ENCODE measurements at regions not wholly inside any gene's neighbourhood (a gene's known extent, or its start where the extent isn't known, plus 50 kb on each side); places are given as distances from the start of the nearest gene placed in this dataset.
A peak's percentile ranks its signal among the peaks of the same experiment; 100 is the strongest.

DNA sequence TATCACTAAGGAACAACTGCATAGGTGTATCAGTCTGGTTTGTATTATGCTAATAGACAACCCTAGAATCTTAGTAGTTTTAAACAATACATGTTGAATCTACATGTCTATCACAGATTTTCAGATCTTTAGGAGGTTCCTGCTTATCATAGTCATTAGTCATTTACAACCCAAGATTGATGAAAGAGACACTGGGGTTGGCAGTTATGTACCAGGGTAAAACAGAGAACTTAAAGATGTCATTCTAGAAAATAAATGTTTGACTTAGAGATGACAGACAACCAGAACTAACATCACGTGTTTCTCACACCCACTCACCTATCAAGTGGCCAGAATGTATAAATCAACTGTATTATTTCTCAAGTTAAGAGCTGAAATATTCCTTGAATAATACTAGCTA, 181.9 kb downstream of the PABPC4L start:
- Histone ChIP-seq H3K27ac (no peak overlapping the region), H3K9me3 (ENCODE audit: low read depth) (no peaks in the 10 kb centered on the region), H3K4me2 (ENCODE audit: unreplicated experiment) (no peak overlapping the region), H3K9ac (no peak overlapping the region), H3K4me3 (no peak overlapping the region), H2AFZ (no peak overlapping the region), H4K20me1 (ENCODE audit: insufficient read depth) (no peaks in the 10 kb centered on the region), H3F3A (ENCODE audit: insufficient read depth) (no peaks in the 10 kb centered on the region), H3K27me3 (replicated peaks; ENCODE audit: insufficient read depth) (no peaks in the 10 kb centered on the region), H3K4me1 (ENCODE audit: insufficient read depth) (peaks cover 7% of the 10 kb centered on the region; the same call in 1 of the 2 replicates), H3K79me2 (ENCODE audit: insufficient read depth) (no peaks in the 10 kb centered on the region), H3K36me3 (ENCODE audit: low read depth) (no peaks in the 10 kb centered on the region), H3K9me2 (ENCODE audit: insufficient read depth) (no peaks in the 10 kb centered on the region)
- TF ChIP-seq EZH2phosphoT487 (IDR thresholded peaks at IDR 0.05; ENCODE audit: insufficient read depth, low read depth) (no peak), EZH2 (IDR thresholded peaks at IDR 0.05; ENCODE audit: insufficient read depth, poor library complexity, severe bottlenecking) (no peak)
- DNase-seq: no peak
- 0 to 5% methylated on average over 1 of the region's 1 CpG for WGBS, 2 experiments (ENCODE audit: low coverage in 1 of 2, low lambda C conversion rate in 2 of 2, missing lambda C conversion rate in 2 of 2)
- in situ Hi-C loops (cut with MboI): no loop called here

GRCh38 chr4:134018846-134019245, 182.7 kb downstream of the PABPC4L start:
- H3K9ac ChIP-seq: no peak overlapping the region
- TF ChIP-seq EZH2 (IDR thresholded peaks at IDR 0.05; ENCODE audit: insufficient read depth, poor library complexity, severe bottlenecking): no peak
- TF ChIP-seq EZH2phosphoT487 (IDR thresholded peaks at IDR 0.05; ENCODE audit: insufficient read depth, low read depth): no peak
- no peaks in the 10 kb centered on the region for H4K20me1 ChIP-seq (ENCODE audit: insufficient read depth)
- H3K9me3 ChIP-seq (ENCODE audit: low read depth): no peaks in the 10 kb centered on the region
- peaks cover 7% of the 10 kb centered on the region; the same call in 1 of the 2 replicates for H3K4me1 ChIP-seq (ENCODE audit: insufficient read depth)
- no peaks in the 10 kb centered on the region for H3F3A ChIP-seq (ENCODE audit: insufficient read depth)
- H3K4me2 ChIP-seq (ENCODE audit: unreplicated experiment): no peak overlapping the region
- H3K36me3 ChIP-seq (ENCODE audit: low read depth): no peaks in the 10 kb centered on the region
- no peaks in the 10 kb centered on the region for H3K9me2 ChIP-seq (ENCODE audit: insufficient read depth)
- in situ Hi-C loops (cut with MboI): no loop called here
- H3K27ac ChIP-seq: no peak overlapping the region
- H3K27me3 ChIP-seq (replicated peaks; ENCODE audit: insufficient read depth): no peaks in the 10 kb centered on the region
- H3K4me3 ChIP-seq: no peak overlapping the region
- H2AFZ ChIP-seq: no peak overlapping the region
- DNase-seq: peak; percentile 4
- H3K79me2 ChIP-seq (ENCODE audit: insufficient read depth): no peaks in the 10 kb centered on the region

- no peak overlapping the region for H3K4me3 ChIP-seq
- H3F3A ChIP-seq (ENCODE audit: insufficient read depth): no peaks in the 10 kb centered on the region
- no peaks in the 10 kb centered on the region for H3K79me2 ChIP-seq (ENCODE audit: insufficient read depth)
- no peak overlapping the region for H3K27ac ChIP-seq
- WGBS, 2 experiments (ENCODE audit: low coverage in 1 of 2, low lambda C conversion rate in 2 of 2, missing lambda C conversion rate in 2 of 2): 54 to 63% methylated on average over 3 of the region's 3 CpGs
- H4K20me1 ChIP-seq (ENCODE audit: insufficient read depth): no peaks in the 10 kb centered on the region
- in situ Hi-C loops (cut with MboI): no loop called here
- no peak for DNase-seq
- no peak overlapping the region for H3K4me2 ChIP-seq (ENCODE audit: unreplicated experiment)
- H3K9ac ChIP-seq: no peak overlapping the region
- no peaks in the 10 kb centered on the region for H3K9me3 ChIP-seq (ENCODE audit: low read depth)
- no peak for TF ChIP-seq EZH2phosphoT487 (IDR thresholded peaks at IDR 0.05; ENCODE audit: insufficient read depth, low read depth)
- no peak for TF ChIP-seq EZH2 (IDR thresholded peaks at IDR 0.05; ENCODE audit: insufficient read depth, poor library complexity, severe bottlenecking)
- no peaks in the 10 kb centered on the region for H3K9me2 ChIP-seq (ENCODE audit: insufficient read depth)
- H3K4me1 ChIP-seq (ENCODE audit: insufficient read depth): no peaks in the 10 kb centered on the region
- no peak overlapping the region for H2AFZ ChIP-seq
- no peaks in the 10 kb centered on the region for H3K27me3 ChIP-seq (replicated peaks; ENCODE audit: insufficient read depth)
- H3K36me3 ChIP-seq (ENCODE audit: low read depth): no peaks in the 10 kb centered on the region
These were observed 200.5 kb downstream of the PABPC4L start for GRCh38 chr4:134001057-134001456.

- H3F3A ChIP-seq (ENCODE audit: insufficient read depth): no peaks in the 10 kb centered on the region
- H3K4me2 ChIP-seq (ENCODE audit: unreplicated experiment): no peak overlapping the region
- no peaks in the 10 kb centered on the region for H3K79me2 ChIP-seq (ENCODE audit: insufficient read depth)
- no peaks in the 10 kb centered on the region for H4K20me1 ChIP-seq (ENCODE audit: insufficient read depth)
- no peak overlapping the region for H3K27ac ChIP-seq
- no peaks in the 10 kb centered on the region for H3K4me1 ChIP-seq (ENCODE audit: insufficient read depth)
- no peaks in the 10 kb centered on the region for H3K27me3 ChIP-seq (replicated peaks; ENCODE audit: insufficient read depth)
- H3K9ac ChIP-seq: no peak overlapping the region
- H3K9me2 ChIP-seq (ENCODE audit: insufficient read depth): no peaks in the 10 kb centered on the region
- H3K9me3 ChIP-seq (ENCODE audit: low read depth): no peaks in the 10 kb centered on the region
- in situ Hi-C loops (cut with MboI): no loop called here
- TF ChIP-seq EZH2phosphoT487 (IDR thresholded peaks at IDR 0.05; ENCODE audit: insufficient read depth, low read depth) (no peak), EZH2 (IDR thresholded peaks at IDR 0.05; ENCODE audit: insufficient read depth, poor library complexity, severe bottlenecking) (no peak)
- peak; percentile 5 for DNase-seq
- 41 to 56% methylated on average over 1 of the region's 1 CpG for WGBS, 2 experiments (ENCODE audit: low coverage in 1 of 2, low lambda C conversion rate in 2 of 2, missing lambda C conversion rate in 2 of 2)
- H3K36me3 ChIP-seq (ENCODE audit: low read depth): no peaks in the 10 kb centered on the region
- H3K4me3 ChIP-seq: no peak overlapping the region
- no peak overlapping the region for H2AFZ ChIP-seq
These were observed 204.2 kb downstream of the PABPC4L start for GRCh38 chr4:133997436-133997835.

GRCh38 chr4:133996431-133997121, 205.0 kb downstream of the PABPC4L start:
- Histone ChIP-seq H3K9me3 (ENCODE audit: low read depth) (no peaks in the 10 kb centered on the region), H3K79me2 (ENCODE audit: insufficient read depth) (no peaks in the 10 kb centered on the region), H3K9me2 (ENCODE audit: insufficient read depth) (no peaks in the 10 kb centered on the region), H3K27ac (no peak overlapping the region), H3K4me3 (no peak overlapping the region), H3K4me2 (ENCODE audit: unreplicated experiment) (no peak overlapping the region), H3K27me3 (replicated peaks; ENCODE audit: insufficient read depth) (no peaks in the 10 kb centered on the region), H3K4me1 (ENCODE audit: insufficient read depth) (no peaks in the 10 kb centered on the region), H3F3A (ENCODE audit: insufficient read depth) (no peaks in the 10 kb centered on the region), H3K36me3 (ENCODE audit: low read depth) (no peaks in the 10 kb centered on the region), H2AFZ (no peak overlapping the region), H4K20me1 (ENCODE audit: insufficient read depth) (no peaks in the 10 kb centered on the region), H3K9ac (no peak overlapping the region)
- in situ Hi-C loops (cut with MboI): no loop called here
- no peak for DNase-seq
- 47 to 53% methylated on average over 7 of the region's 7 CpGs for WGBS, 2 experiments (ENCODE audit: low coverage in 1 of 2, low lambda C conversion rate in 2 of 2, missing lambda C conversion rate in 2 of 2)
- TF ChIP-seq EZH2 (IDR thresholded peaks at IDR 0.05; ENCODE audit: insufficient read depth, poor library complexity, severe bottlenecking) (no peak), EZH2phosphoT487 (IDR thresholded peaks at IDR 0.05; ENCODE audit: insufficient read depth, low read depth) (no peak)

Measured in GM23248 (cell line).